HG03045 (cell line): ENCODE measurements at regions not wholly inside any gene's neighbourhood (a gene's known extent, or its start where the extent isn't known, plus 50 kb on each side); places are given as distances from the start of the nearest gene placed in this dataset.
"Not testable (repeated sequence)": the region's sequence is repeated elsewhere in the genome, so short reads cannot be mapped to it uniquely, and the experiment has no call there.

Experiments
- ATAC-seq: cut with Tn5 transposase; IDR thresholded peaks from one replicate; pipeline ENCODE4 v1.9.1; 2021; ENCODE audit warnings: mild to moderate bottlenecking, moderate library complexity; ENCODE audit not compliant: unreplicated experiment

DNA sequence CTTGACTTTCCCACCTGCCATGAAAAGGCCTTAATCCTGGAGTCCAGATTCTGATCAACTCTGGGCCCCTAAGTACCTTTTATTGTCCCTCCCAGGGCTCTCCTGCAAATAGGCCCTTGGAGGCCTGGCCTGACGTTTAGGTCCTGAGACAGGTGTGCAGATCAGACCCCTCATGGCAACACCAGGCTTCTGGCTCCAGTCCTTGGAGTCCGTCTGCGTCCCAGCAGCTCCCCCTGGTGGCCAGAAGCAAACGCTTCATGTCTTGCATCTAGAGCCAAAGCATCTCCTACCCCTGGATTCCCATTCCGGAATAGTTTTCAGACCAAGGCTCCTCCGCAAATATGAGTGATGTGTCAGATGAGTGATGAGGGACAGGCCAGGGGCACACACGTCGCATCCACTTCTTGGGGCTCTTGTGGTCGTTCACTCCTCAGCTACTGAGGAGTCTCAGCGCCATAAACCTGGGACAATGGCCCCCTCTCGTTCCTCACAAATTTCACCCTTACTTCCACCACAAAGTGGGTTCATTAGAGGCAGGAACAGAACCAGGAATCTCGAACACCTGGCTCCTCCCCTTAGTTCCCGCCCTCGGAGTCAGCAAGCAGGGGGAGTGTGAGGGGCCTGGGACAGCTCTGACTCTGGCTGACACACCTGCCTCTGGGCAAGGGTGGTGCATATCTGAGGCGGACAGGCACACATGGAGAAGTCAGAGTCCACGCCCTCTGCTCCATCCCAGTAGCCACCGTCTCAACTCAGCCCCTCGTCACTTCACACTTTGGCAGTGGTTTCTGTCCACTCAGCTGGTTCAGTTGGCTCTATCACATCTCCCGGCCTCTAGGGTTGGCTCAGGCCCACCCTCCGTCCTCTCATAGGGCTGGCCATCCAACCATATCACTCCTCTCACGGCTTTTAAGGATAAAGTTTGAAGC, 77.9 kb upstream of the PWP1 start:
- peak; percentile 56 for ATAC-seq

DNA sequence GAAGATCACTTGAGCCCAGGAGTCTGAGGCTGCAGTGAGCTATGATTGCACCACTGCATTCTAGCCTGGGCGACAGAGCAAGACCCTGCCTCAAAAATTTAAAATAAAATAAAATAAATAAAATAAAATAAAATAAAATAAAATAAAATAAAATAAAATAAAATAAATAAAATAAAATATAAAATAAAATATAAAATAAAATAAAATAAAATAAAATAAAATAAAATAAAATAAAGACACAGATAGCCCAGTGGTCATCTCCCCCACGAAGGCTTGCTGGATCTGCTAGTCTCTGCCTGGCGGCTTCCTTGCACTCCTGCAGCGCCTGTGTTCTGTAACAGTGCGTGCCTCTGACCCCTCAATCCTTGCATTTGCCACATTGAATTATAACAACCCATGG, 76.8 kb upstream of the PWP1 start:
- ATAC-seq = not testable (repeated sequence)

DNA sequence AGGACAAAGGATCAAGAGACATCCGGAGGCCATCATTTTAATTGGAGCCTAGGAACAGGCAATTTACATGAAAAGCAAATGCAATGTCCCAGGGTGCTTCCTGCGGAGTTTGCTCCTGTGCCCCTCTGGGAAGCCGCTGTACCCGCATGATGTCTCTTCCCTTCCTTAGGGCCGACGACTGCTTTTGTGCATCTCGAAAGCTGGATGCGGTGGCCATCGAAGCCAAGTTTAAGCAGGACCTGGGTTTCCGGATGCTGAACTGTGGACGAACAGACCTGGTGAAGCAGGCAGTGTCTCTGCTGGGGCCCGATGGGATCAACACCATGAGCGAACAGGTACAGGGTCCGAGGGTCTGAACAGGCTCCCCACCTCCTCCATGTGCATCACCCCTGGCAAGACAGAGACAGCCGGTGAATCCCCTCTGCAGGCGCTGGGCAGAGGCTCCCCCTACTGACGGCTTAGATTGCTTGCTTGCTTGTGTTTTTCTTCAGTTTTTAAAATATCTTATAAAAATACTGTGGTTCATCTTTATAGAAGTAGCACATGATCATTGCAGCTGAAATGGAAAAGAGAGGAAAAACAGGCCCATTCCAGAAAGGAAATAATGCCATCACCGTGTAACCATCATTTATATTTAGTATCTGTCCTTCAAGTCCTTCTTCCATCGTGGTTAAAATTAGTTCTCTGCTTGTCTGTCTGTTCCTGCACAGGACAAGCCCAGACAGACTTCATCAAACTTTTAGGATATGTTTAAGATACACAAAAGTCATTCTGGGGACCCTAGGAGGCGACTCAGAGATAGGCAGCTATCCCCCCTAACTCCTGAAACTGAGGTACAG, 75.4 kb upstream of the PWP1 start:
- no peak for ATAC-seq

DNA sequence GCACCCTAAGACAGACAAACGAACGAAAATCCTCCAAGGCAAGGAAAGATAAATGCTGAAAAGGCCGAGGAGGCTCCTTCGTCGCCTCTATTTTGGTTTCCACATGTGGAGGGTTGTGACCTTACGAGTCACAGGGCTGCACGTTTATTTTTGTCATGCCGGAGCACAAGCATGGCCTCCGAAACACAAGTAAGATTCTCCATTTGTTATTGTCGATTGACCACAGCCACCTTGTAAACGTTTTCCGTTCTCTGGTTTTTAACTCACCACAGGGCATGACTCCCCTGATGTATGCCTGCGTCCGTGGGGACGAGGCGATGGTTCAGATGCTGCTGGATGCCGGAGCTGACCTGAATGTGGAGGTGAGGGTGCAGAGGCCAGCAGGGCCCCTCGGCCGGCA, 73.1 kb upstream of the PWP1 start:
- no peak for ATAC-seq

DNA sequence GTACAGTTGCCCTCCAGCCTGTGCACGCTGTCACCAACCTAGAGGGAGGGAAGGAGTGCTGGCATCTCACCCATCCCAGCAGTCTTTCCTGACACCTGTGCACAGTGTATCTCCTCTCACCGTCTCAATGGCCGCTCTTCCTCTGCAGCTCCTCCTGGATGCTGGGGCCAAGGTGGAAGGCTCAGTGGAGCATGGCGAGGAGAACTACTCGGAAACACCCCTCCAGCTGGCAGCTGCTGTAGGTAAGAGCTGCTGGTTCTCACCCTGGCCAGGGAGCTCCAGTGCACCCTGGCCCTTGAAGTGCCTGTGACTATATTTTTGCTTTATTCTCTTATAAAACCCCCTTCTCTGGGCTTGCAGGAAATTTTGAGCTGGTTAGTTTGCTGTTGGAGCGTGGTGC, 68.7 kb upstream of the PWP1 start:
- no peak for ATAC-seq

DNA sequence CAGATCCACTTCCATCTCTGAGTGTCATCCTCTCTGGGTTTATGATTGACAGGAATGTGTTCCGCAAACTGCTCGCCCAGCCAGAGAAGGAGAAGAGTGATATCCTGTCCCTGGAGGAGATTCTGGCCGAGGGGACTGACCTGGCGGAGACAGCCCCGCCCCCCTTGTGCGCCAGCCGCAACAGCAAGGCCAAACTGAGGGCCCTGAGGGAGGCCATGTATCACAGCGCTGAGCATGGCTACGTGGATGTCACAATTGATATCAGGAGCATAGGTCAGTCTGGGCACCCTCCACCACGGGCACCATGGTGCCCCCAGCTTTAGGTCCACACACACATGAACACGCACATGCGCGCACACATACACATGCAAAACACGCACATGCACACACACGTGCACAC, 67.5 kb upstream of the PWP1 start:
- ATAC-seq = no peak

DNA sequence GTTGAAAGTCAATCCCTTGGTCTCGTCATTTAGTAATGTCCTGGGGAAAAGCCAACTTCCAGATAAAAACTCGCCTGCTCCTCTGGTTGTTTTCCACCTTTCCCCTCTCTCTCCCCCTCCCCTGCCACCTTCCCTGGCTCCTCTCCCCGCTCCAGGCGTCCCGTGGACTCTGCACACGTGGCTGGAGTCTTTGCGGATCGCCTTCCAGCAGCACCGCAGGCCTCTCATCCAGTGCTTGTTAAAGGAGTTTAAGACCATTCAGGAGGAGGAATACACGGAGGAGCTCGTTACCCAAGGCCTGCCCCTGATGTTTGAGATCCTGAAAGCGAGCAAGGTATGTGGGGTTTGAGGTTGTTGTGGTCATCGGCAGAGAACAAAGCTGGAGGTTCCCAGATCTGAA, 65.8 kb upstream of the PWP1 start:
- no peak for ATAC-seq

DNA sequence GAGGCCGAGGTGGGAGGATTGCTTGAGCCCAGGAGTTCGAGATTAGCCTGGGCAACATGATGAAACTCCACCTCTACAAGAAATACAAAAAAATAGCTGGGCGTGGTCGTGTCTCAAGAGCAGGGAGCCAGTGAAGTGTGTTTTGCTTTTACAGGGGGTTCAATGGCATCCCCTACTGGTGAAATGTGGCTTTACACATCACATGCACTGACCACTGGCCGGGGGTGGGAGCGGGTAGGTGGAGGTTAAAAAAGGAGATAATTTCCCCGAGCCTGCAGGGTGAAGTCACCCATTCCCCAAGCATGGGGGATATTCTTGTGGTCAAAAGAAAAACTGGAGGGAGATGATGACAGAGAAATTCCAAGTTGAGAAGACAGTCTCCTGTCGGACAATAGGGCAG, 63.6 kb upstream of the PWP1 start:
- no peak for ATAC-seq

DNA sequence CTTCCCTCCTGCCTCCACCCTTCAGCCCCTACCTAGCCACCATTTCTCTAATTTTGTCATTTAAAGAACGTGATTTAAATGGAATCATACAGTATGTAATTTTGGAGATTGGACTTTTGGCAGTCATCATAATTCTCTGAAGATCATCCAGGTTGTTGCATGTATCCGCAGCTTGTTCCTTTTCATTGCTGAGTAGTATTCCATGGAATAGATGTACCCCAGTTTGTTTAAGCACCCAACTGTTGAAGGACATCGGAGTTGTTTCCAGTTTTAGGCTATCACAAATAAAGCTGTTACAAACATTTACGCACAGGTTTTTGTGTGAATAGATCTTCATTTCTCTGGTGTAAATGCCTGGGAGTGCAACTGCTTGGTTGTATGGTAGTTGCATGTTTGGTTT, 61.1 kb upstream of the PWP1 start:
- ATAC-seq = no peak

DNA sequence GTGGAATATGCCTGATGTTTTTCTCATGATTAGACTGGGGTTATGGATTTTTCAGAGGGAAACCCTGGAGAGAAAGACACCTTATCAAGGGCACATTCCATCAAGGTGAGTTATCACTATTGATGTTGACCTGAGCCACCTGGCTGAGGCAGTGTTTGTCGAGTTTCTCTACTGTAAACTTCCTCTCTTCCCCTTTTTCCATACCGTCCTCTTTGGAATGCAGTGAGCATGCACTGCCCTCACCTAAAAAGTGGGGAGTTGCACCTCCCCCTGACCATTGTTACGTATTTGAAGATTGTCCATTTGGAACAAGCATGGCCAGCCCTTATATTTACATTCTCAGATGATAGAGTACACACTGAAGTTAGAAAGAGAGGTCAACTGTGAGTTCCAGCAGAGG, 53.9 kb upstream of the PWP1 start:
- no peak for ATAC-seq

DNA sequence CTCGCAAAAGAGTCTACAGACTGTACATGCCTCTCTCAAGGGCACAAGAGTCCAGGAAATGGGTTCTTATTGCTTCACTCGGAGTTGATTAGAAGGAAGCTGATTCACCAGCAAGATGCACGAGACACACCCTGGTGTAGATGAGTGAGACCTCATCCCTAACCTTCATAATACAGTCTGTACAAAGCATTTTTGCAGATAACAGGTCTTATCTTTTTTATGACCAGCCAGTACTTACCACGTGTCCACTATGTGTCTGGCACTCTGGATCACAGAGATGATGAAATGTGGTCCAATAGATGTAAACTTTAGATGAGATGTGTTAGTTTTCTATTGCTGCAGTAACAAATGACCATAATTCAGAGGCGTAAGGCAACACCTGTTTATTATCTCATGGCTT, 53.4 kb upstream of the PWP1 start:
- ATAC-seq = no peak

DNA sequence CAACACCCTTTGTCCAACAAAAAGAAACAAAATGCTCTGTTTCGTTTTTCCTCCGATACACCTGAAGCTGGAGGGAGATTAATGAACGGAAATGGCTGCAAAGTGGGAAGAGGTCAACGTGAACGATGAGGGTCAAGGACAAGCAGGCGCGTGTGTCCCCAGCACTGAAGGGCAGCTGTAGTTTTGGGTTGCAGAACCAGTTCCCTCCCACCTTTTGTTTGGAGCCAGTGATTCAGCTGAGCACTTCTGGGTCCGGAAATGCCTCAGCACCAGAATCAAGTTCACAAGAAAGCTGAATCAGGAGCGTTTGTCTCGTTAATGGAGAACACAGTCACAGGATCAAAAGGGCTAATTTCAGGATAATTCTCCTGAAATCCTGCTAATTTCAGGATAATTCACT, 51.1 kb upstream of the PWP1 start:
- ATAC-seq = no peak

DNA sequence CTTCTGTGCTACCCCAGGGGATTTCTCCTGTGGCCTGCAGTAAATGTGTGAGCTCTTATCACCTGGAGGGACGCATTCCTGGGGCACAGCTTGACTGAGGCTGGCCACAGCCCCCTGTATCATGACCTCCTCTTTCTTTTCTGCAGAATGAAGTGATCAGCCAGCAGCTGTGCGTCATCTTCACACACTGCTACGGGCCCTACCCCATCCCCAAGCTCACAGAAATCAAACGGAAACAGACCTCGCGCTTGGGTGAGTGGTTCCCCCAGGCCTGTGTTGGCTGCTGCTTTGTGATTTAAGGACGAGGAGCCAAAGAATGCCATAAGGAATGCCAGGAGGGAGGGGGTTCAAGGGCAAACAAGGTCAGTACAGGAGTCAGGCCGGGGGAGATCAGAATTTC, 50.5 kb upstream of the PWP1 start:
- ATAC-seq = no peak
